Liver (tissue), 7 donors: ENCODE measurements at regions not wholly inside any gene's neighbourhood (a gene's known extent, or its start where the extent isn't known, plus 50 kb on each side); places are given as distances from the start of the nearest gene placed in this dataset.

Experiments used
- DNase-seq: peaks from one replicate; pipeline ENCODE4 v3.0.0-alpha.2; 2017; ENCODE audit warnings: low spot score
- H3K27ac ChIP-seq, 2 donors: one replicate each; pipeline ENCODE4 v1.7.0; 2013; ENCODE audit warnings: inconsistent platforms in 2 of 2, low read length in 2 of 2, control low read depth in 1 of 2, low read depth in 1 of 2, mild to moderate bottlenecking in 1 of 2
- H3K27me3 ChIP-seq, 4 donors: one replicate each; pipeline versions ENCODE4 v1.6.1 to v1.7.0; 2013; ENCODE audit warnings: low read length in 3 of 4, inconsistent platforms in 1 of 4, mild to moderate bottlenecking in 1 of 4, moderate library complexity in 1 of 4; ENCODE audit not compliant: control insufficient read depth in 4 of 4, insufficient read depth in 4 of 4
- H3K36me3 ChIP-seq, 4 donors: one replicate each; pipeline versions ENCODE4 v1.6.1 to v1.7.0; 2013; ENCODE audit warnings: low read length in 3 of 4, mild to moderate bottlenecking in 3 of 4, low read depth in 1 of 4, moderate library complexity in 1 of 4; ENCODE audit not compliant: control insufficient read depth in 4 of 4, insufficient read depth in 3 of 4
- H3K4me1 ChIP-seq, 4 donors: one replicate each; pipeline versions ENCODE4 v1.6.1 to v1.7.0; 2013; ENCODE audit warnings: low read length in 3 of 4, mild to moderate bottlenecking in 3 of 4, moderate library complexity in 1 of 4; ENCODE audit not compliant: control insufficient read depth in 4 of 4, insufficient read depth in 4 of 4
- H3K4me3 ChIP-seq, 3 donors: one replicate each; pipeline versions ENCODE4 v1.6.1 to v1.7.0; 2013; ENCODE audit warnings: low read length in 3 of 3, control low read depth in 1 of 3, low read depth in 1 of 3, mild to moderate bottlenecking in 1 of 3
- H3K9ac ChIP-seq, 2 donors: one replicate each; pipeline ENCODE4 v1.7.0; 2013; ENCODE audit warnings: low read length in 2 of 2, mild to moderate bottlenecking in 2 of 2, moderate library complexity in 2 of 2, control low read depth in 1 of 2, low read depth in 1 of 2
- H3K9me3 ChIP-seq, 4 donors: one replicate each; pipeline versions ENCODE4 v1.6.1 to v1.7.0; 2013; ENCODE audit warnings: low read length in 3 of 4; ENCODE audit not compliant: control insufficient read depth in 4 of 4
- ATF3 ChIP-seq: IDR thresholded peaks from 2 replicates; pipeline ENCODE4 v1.6.1; 2016; ENCODE audit warnings: antibody characterized with exemption
- EGR1 ChIP-seq, 2 donors: IDR thresholded peaks; 2 replicates each; pipeline ENCODE4 v1.6.1; 2016 to 2018; ENCODE audit warnings: antibody characterized with exemption in 2 of 2, low read depth in 2 of 2
- FOXA1 ChIP-seq: IDR thresholded peaks from 2 replicates; pipeline ENCODE4 v1.6.1; 2016; ENCODE audit warnings: antibody characterized with exemption
- FOXA2 ChIP-seq: IDR thresholded peaks from 2 replicates; pipeline ENCODE4 v1.6.1; 2016; ENCODE audit warnings: antibody characterized with exemption
- GABPA ChIP-seq, 2 donors: IDR thresholded peaks in 1 of 2; conservative IDR thresholded peaks in 1 of 2; 2 replicates each; pipeline ENCODE4 v1.6.1; 2016; ENCODE audit warnings: antibody characterized with exemption in 2 of 2, mild to moderate bottlenecking in 1 of 2, moderate library complexity in 1 of 2
- HNF4A ChIP-seq, 2 donors: conservative IDR thresholded peaks; 2 replicates each; pipeline ENCODE4 v1.6.1; 2016; ENCODE audit warnings: antibody characterized with exemption in 2 of 2, mild to moderate bottlenecking in 2 of 2
- HNF4G ChIP-seq: IDR thresholded peaks from 2 replicates; pipeline ENCODE4 v1.6.1; 2016; ENCODE audit warnings: antibody characterized with exemption
- JUND ChIP-seq, 2 donors: IDR thresholded peaks; 2 replicates each; pipeline ENCODE4 v1.6.1; 2016; ENCODE audit warnings: antibody characterized with exemption in 2 of 2
- NR2F2 ChIP-seq: IDR thresholded peaks from 2 replicates; pipeline ENCODE4 v1.6.1; 2016; ENCODE audit warnings: antibody characterized with exemption
- RAD21 ChIP-seq, 2 donors: IDR thresholded peaks; 2 replicates each; pipeline ENCODE4 v1.6.1; 2016; ENCODE audit warnings: antibody characterized with exemption in 2 of 2, mild to moderate bottlenecking in 2 of 2
- REST ChIP-seq: IDR thresholded peaks from 2 replicates; pipeline ENCODE4 v1.6.1; 2016; ENCODE audit warnings: antibody characterized with exemption, mild to moderate bottlenecking
- RXRA ChIP-seq, 2 donors: IDR thresholded peaks; 2 replicates each; pipeline ENCODE4 v1.6.1; 2017 to 2018; ENCODE audit warnings: antibody characterized with exemption in 2 of 2, mild to moderate bottlenecking in 1 of 2
- SP1 ChIP-seq: IDR thresholded peaks from 2 replicates; pipeline ENCODE4 v1.6.1; 2018; ENCODE audit warnings: antibody characterized with exemption, mild to moderate bottlenecking
- TAF1 ChIP-seq: conservative IDR thresholded peaks from 2 replicates; pipeline ENCODE4 v1.6.1; 2016; ENCODE audit warnings: antibody characterized with exemption, mild to moderate bottlenecking
- ZBTB33 ChIP-seq: IDR thresholded peaks from 2 replicates; pipeline ENCODE4 v1.6.1; 2016; ENCODE audit warnings: antibody characterized with exemption
- WGBS: extraction: QIAGEN DNeasy Blood & Tissue Kit; methylation state at CpG from one replicate; pipeline ENCODE4 v1.1.7; 2013; 5-methylcytosine and 5-hydroxymethylcytosine counted together
- TF ChIP-seq, protein P1 (sequence below): IDR thresholded peaks from 2 replicates; pipeline ENCODE4 v1.6.1; 2016; ENCODE audit warnings: antibody characterized with exemption
- donor health status: healthy.
- donor health status: healthy.
- donor health status: healthy.
- donor health status: healthy.

DNA sequence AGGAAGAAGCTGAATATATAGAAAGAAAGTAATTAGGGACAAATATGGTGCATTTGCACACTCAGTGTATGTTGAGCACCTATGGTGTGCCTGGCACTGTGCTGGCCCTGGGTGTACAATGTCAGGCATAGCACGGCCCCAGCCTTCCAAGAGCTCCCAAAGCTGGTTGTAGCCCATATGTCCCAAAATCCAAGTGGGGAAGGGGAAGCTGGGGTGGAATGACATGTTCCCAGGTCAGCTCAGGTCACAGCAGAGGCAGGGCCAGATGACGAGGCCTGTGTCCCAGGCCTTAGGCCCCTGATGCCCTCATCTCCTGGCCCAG is 170.0 kb downstream of the VEGFA start:
- no peak overlapping the region for H3K27ac ChIP-seq

GRCh38 chr6:43939281-43940070 is 169.5 kb downstream of the VEGFA start:
- H3K36me3 ChIP-seq: no peaks in the 10 kb centered on the region
- no peak overlapping the region for H3K9ac ChIP-seq
- DNase-seq: no peak
- 88% methylated on average over 15 of the region's 15 CpGs for WGBS
- no peaks in the 10 kb centered on the region for H3K4me1 ChIP-seq
- no peaks in the 10 kb centered on the region for H3K27me3 ChIP-seq
- H3K4me3 ChIP-seq: no peak overlapping the region
- TF ChIP-seq EGR1 (IDR thresholded peaks at IDR 0.05; ENCODE audit: low read depth in 2 of 2): no peak
- TF ChIP-seq, protein P1, sequence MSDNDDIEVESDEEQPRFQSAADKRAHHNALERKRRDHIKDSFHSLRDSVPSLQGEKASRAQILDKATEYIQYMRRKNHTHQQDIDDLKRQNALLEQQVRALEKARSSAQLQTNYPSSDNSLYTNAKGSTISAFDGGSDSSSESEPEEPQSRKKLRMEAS: no peak
- TF ChIP-seq SP1: no peak
- TF ChIP-seq HNF4A (conservative IDR thresholded peaks at IDR 0.05): no peak
- no peak for TF ChIP-seq REST
- TF ChIP-seq FOXA2: no peak
- no peak for TF ChIP-seq JUND (IDR thresholded peaks at IDR 0.05)
- H3K9me3 ChIP-seq: no peaks in the 10 kb centered on the region
- no peak overlapping the region for H3K27ac ChIP-seq

More for the DNA sequence above, 170.0 kb downstream of the VEGFA start:
- H3K9me3 ChIP-seq: no peaks in the 10 kb centered on the region
- H3K27me3 ChIP-seq: no peaks in the 10 kb centered on the region
- no peak for DNase-seq
- WGBS: 83% methylated on average over 2 of the region's 2 CpGs
- H3K36me3 ChIP-seq: no peaks in the 10 kb centered on the region
- no peak overlapping the region for H3K4me3 ChIP-seq
- TF ChIP-seq FOXA2 (no peak), RAD21 (IDR thresholded peaks at IDR 0.05) (no peak), ZBTB33 (no peak), TAF1 (no peak), GABPA (IDR thresholded peaks at IDR 0.05 in 1 of 2, conservative IDR thresholded peaks at IDR 0.05 in 1 of 2) (no peak), ATF3 (no peak), HNF4G (no peak), RXRA (IDR thresholded peaks at IDR 0.05) (no peak), REST (no peak), NR2F2 (no peak), FOXA1 (no peak)
- TF ChIP-seq, protein P1: no peak
- H3K9ac ChIP-seq: no peak overlapping the region
- H3K4me1 ChIP-seq: no peaks in the 10 kb centered on the region
